ENCODE measurements at regions not wholly inside any gene's neighbourhood (a gene's known extent, or its start where the extent isn't known, plus 50 kb on each side); places are given as distances from the start of the nearest gene placed in this dataset.

GRCh38 chr1:96104906-96105305, 616.7 kb upstream of the PTBP2 start:
- FAIRE-seq (no peak), DNase-seq (ENCODE audit: extremely low read depth in 1 of 4, low spot score in 3 of 4) (no peak), ATAC-seq (no peak)
- no peak overlapping the region for H3K4me2 ChIP-seq (ENCODE audit: insufficient read depth, low read length)
- no peak overlapping the region for H3K9ac ChIP-seq (ENCODE audit: insufficient read depth in 1 of 2, low read depth in 2 of 2, low read length in 2 of 2)
- H3K27ac ChIP-seq (ENCODE audit: extremely low read depth, low read depth, low read length): no peak overlapping the region
- no peaks in the 10 kb centered on the region for H3K27me3 ChIP-seq (ENCODE audit: control insufficient read depth in 2 of 2, insufficient read depth in 2 of 2, low read length in 2 of 2)
- H4K20me1 ChIP-seq (replicated peaks; ENCODE audit: control insufficient read depth, insufficient read depth, low read length): no peaks in the 10 kb centered on the region
- H3K4me1 ChIP-seq (replicated peaks in 1 of 2; ENCODE audit: control insufficient read depth in 2 of 2, insufficient read depth in 2 of 2, low read length in 2 of 2): no peaks in the 10 kb centered on the region
- H3K36me3 ChIP-seq (ENCODE audit: control insufficient read depth, insufficient read depth, low read length): no peaks in the 10 kb centered on the region
- CTCF ChIA-PET (ENCODE audit: low intra/inter-chr PET ratio): no interaction called here
- no peaks in the 10 kb centered on the region for H3K79me2 ChIP-seq (ENCODE audit: control insufficient read depth, insufficient read depth, low read length)
- no peaks in the 10 kb centered on the region for H3K9me3 ChIP-seq (replicated peaks; ENCODE audit: control insufficient read depth, insufficient read depth, low read depth, low read length)
- intact Hi-C loops (cut with micrococcal nuclease) (no loop called here), in situ Hi-C loops (cut with MboI) (no loop called here)
- H2AFZ ChIP-seq (ENCODE audit: low read depth, low read length): no peak overlapping the region
- H3K4me3 ChIP-seq: no peak overlapping the region
- POLR2A ChIA-PET: no interaction called here
- H3K9me1 ChIP-seq (ENCODE audit: control insufficient read depth, insufficient read depth, low read length): no peaks in the 10 kb centered on the region
- WGBS (ENCODE audit: insufficient coverage, low coverage, missing lambda C conversion rate): 0% methylated on average over 3 of the region's 3 CpGs
- no TSS peak for BruUV-seq (replicated peaks)
- TF ChIP-seq ZFP1 (CRISPR knock-in tag; IDR thresholded peaks at IDR 0.05): no peak
- TF ChIP-seq FOXK2 (conservative IDR thresholded peaks at IDR 0.05 in 1 of 2, IDR thresholded peaks at IDR 0.05 in 1 of 2; ENCODE audit: low read depth in 2 of 2): no peak
- no peak for TF ChIP-seq IRF2 (CRISPR knock-in tag; IDR thresholded peaks at IDR 0.05)
- TF ChIP-seq, protein P1, sequence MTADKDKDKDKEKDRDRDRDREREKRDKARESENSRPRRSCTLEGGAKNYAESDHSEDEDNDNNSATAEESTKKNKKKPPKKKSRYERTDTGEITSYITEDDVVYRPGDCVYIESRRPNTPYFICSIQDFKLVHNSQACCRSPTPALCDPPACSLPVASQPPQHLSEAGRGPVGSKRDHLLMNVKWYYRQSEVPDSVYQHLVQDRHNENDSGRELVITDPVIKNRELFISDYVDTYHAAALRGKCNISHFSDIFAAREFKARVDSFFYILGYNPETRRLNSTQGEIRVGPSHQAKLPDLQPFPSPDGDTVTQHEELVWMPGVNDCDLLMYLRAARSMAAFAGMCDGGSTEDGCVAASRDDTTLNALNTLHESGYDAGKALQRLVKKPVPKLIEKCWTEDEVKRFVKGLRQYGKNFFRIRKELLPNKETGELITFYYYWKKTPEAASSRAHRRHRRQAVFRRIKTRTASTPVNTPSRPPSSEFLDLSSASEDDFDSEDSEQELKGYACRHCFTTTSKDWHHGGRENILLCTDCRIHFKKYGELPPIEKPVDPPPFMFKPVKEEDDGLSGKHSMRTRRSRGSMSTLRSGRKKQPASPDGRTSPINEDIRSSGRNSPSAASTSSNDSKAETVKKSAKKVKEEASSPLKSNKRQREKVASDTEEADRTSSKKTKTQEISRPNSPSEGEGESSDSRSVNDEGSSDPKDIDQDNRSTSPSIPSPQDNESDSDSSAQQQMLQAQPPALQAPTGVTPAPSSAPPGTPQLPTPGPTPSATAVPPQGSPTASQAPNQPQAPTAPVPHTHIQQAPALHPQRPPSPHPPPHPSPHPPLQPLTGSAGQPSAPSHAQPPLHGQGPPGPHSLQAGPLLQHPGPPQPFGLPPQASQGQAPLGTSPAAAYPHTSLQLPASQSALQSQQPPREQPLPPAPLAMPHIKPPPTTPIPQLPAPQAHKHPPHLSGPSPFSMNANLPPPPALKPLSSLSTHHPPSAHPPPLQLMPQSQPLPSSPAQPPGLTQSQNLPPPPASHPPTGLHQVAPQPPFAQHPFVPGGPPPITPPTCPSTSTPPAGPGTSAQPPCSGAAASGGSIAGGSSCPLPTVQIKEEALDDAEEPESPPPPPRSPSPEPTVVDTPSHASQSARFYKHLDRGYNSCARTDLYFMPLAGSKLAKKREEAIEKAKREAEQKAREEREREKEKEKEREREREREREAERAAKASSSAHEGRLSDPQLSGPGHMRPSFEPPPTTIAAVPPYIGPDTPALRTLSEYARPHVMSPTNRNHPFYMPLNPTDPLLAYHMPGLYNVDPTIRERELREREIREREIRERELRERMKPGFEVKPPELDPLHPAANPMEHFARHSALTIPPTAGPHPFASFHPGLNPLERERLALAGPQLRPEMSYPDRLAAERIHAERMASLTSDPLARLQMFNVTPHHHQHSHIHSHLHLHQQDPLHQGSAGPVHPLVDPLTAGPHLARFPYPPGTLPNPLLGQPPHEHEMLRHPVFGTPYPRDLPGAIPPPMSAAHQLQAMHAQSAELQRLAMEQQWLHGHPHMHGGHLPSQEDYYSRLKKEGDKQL (CRISPR knock-in tag; IDR thresholded peaks at IDR 0.05; ENCODE audit: borderline replicate concordance): no peak
- TF ChIP-seq ZNF12 (CRISPR knock-in tag; IDR thresholded peaks at IDR 0.05): no peak
- no peak for TF ChIP-seq TCF7 (IDR thresholded peaks at IDR 0.05; ENCODE audit: borderline replicate concordance)
- no peak for TF ChIP-seq HDAC1 (IDR thresholded peaks at IDR 0.05)
- no peak for TF ChIP-seq CC2D1A (IDR thresholded peaks at IDR 0.05)
- TF ChIP-seq MTF1 (CRISPR knock-in tag; IDR thresholded peaks at IDR 0.05; ENCODE audit: borderline replicate concordance): no peak
- no peak for TF ChIP-seq ZNF174 (CRISPR knock-in tag; IDR thresholded peaks at IDR 0.05)
- TF ChIP-seq NFRKB (IDR thresholded peaks at IDR 0.05; ENCODE audit: low read depth): no peak
- TF ChIP-seq NR2F6 (CRISPR knock-in tag; IDR thresholded peaks at IDR 0.05): no peak
- no peak for TF ChIP-seq ZFP30 (CRISPR knock-in tag; IDR thresholded peaks at IDR 0.05; ENCODE audit: borderline replicate concordance)
- TF ChIP-seq, protein P2, sequence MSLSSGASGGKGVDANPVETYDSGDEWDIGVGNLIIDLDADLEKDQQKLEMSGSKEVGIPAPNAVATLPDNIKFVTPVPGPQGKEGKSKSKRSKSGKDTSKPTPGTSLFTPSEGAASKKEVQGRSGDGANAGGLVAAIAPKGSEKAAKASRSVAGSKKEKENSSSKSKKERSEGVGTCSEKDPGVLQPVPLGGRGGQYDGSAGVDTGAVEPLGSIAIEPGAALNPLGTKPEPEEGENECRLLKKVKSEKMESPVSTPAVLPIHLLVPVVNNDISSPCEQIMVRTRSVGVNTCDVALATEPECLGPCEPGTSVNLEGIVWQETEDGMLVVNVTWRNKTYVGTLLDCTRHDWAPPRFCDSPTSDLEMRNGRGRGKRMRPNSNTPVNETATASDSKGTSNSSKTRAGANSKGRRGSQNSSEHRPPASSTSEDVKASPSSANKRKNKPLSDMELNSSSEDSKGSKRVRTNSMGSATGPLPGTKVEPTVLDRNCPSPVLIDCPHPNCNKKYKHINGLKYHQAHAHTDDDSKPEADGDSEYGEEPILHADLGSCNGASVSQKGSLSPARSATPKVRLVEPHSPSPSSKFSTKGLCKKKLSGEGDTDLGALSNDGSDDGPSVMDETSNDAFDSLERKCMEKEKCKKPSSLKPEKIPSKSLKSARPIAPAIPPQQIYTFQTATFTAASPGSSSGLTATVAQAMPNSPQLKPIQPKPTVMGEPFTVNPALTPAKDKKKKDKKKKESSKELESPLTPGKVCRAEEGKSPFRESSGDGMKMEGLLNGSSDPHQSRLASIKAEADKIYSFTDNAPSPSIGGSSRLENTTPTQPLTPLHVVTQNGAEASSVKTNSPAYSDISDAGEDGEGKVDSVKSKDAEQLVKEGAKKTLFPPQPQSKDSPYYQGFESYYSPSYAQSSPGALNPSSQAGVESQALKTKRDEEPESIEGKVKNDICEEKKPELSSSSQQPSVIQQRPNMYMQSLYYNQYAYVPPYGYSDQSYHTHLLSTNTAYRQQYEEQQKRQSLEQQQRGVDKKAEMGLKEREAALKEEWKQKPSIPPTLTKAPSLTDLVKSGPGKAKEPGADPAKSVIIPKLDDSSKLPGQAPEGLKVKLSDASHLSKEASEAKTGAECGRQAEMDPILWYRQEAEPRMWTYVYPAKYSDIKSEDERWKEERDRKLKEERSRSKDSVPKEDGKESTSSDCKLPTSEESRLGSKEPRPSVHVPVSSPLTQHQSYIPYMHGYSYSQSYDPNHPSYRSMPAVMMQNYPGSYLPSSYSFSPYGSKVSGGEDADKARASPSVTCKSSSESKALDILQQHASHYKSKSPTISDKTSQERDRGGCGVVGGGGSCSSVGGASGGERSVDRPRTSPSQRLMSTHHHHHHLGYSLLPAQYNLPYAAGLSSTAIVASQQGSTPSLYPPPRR (CRISPR knock-in tag; IDR thresholded peaks at IDR 0.05; ENCODE audit: borderline replicate concordance): no peak
- TF ChIP-seq ZNF561 (CRISPR knock-in tag; conservative IDR thresholded peaks at IDR 0.05): no peak
- TF ChIP-seq NFATC3 (IDR thresholded peaks at IDR 0.05): no peak
